ENCODE measurements at regions not wholly inside any gene's neighbourhood (a gene's known extent, or its start where the extent isn't known, plus 50 kb on each side); places are given as distances from the start of the nearest gene placed in this dataset.

- no peak for TF ChIP-seq CTCF (IDR thresholded peaks at IDR 0.05)
- TF ChIP-seq EZH2phosphoT487 (IDR thresholded peaks at IDR 0.05), result no peak
Measured at GRCh38 chr10:88116481-88116880, 253.1 kb downstream of the PTEN start.

Measured in neural progenitor cell (in vitro differentiated cells).